ENCODE measurements at regions not wholly inside any gene's neighbourhood (a gene's known extent, or its start where the extent isn't known, plus 50 kb on each side); places are given as distances from the start of the nearest gene placed in this dataset.
"Not testable (repeated sequence)": the region's sequence is repeated elsewhere in the genome, so short reads cannot be mapped to it uniquely, and the experiment has no call there.

- no peak for DNase-seq (ENCODE audit: low read depth in 2 of 2)
Measured at GRCh38 chr21:7916329-7917303, 2604.8 kb upstream of the TPTE start.

GRCh38 chr21:7917729-7918128 is 2603.7 kb upstream of the TPTE start:
- DNase-seq (ENCODE audit: low read depth in 2 of 2), result peak in 1 of 2 donors; percentile 20

- peak; percentile 21 to 25 for DNase-seq (ENCODE audit: low read depth in 2 of 2)
Measured at GRCh38 chr21:7925918-7926582, 2595.3 kb upstream of the TPTE start.

- DNase-seq (ENCODE audit: low read depth in 2 of 2), result not testable (repeated sequence)
Measured at GRCh38 chr21:7928528-7928927, 2592.9 kb upstream of the TPTE start.

- DNase-seq (ENCODE audit: low read depth in 2 of 2), result not testable (repeated sequence)
Measured at GRCh38 chr21:7929586-7929985, 2591.8 kb upstream of the TPTE start.

GRCh38 chr21:7930445-7930844 is 2590.9 kb upstream of the TPTE start:
- DNase-seq (ENCODE audit: low read depth in 2 of 2), result not testable (repeated sequence)

- not testable (repeated sequence) for DNase-seq (ENCODE audit: low read depth in 2 of 2)
Measured at GRCh38 chr21:7932113-7932512, 2589.3 kb upstream of the TPTE start.

GRCh38 chr21:7932834-7933233 is 2588.5 kb upstream of the TPTE start:
- not testable (repeated sequence) for DNase-seq (ENCODE audit: low read depth in 2 of 2)

- no peak for DNase-seq (ENCODE audit: low read depth in 2 of 2)
Measured at GRCh38 chr21:7933923-7934322, 2587.5 kb upstream of the TPTE start.

- DNase-seq (ENCODE audit: low read depth in 2 of 2), result not testable (repeated sequence)
Measured at GRCh38 chr21:7937297-7937696, 2584.1 kb upstream of the TPTE start.

GRCh38 chr21:7938223-7938622 is 2583.2 kb upstream of the TPTE start:
- DNase-seq (ENCODE audit: low read depth in 2 of 2), result not testable (repeated sequence)

GRCh38 chr21:7941432-7941831 is 2580.0 kb upstream of the TPTE start:
- DNase-seq (ENCODE audit: low read depth in 2 of 2), result not testable (repeated sequence)

- DNase-seq (ENCODE audit: low read depth in 2 of 2), result not testable (repeated sequence)
Measured at GRCh38 chr21:7942219-7942618, 2579.2 kb upstream of the TPTE start.

GRCh38 chr21:7943534-7943933 is 2577.8 kb upstream of the TPTE start:
- not testable (repeated sequence) for DNase-seq (ENCODE audit: low read depth in 2 of 2)

- DNase-seq (ENCODE audit: low read depth in 2 of 2), result no peak
Measured at GRCh38 chr21:7947422-7947821, 2574.0 kb upstream of the TPTE start.

GRCh38 chr21:7948727-7949126 is 2572.7 kb upstream of the TPTE start:
- not testable (repeated sequence) for DNase-seq (ENCODE audit: low read depth in 2 of 2)

- not testable (repeated sequence) for DNase-seq (ENCODE audit: low read depth in 2 of 2)
Measured at GRCh38 chr21:7949882-7950281, 2571.5 kb upstream of the TPTE start.

GRCh38 chr21:7951854-7952519 is 2569.4 kb upstream of the TPTE start:
- DNase-seq (ENCODE audit: low read depth in 2 of 2), result no peak

GRCh38 chr21:7952648-7953047 is 2568.7 kb upstream of the TPTE start:
- no peak for DNase-seq (ENCODE audit: low read depth in 2 of 2)

GRCh38 chr21:7953058-7953457 is 2568.3 kb upstream of the TPTE start:
- DNase-seq (ENCODE audit: low read depth in 2 of 2), result no peak

- DNase-seq (ENCODE audit: low read depth in 2 of 2), result not testable (repeated sequence)
Measured at GRCh38 chr21:7955358-7956073, 2565.9 kb upstream of the TPTE start.
